Fibroblast of mammary gland (primary cell): ENCODE measurements at regions not wholly inside any gene's neighbourhood (a gene's known extent, or its start where the extent isn't known, plus 50 kb on each side); places are given as distances from the start of the nearest gene placed in this dataset.

Experiments
- DNase-seq: peaks from one replicate; pipeline ENCODE4 v3.0.0-alpha.2; 2010; ENCODE audit warnings: low read depth
- H3K4me3 ChIP-seq: 2 replicates; pipeline ENCODE4 v1.5.1; 2011; ENCODE audit warnings: low read depth, mild to moderate bottlenecking, low read length, moderate library complexity; ENCODE audit not compliant: control insufficient read depth
- CTCF ChIP-seq: conservative IDR thresholded peaks from 2 replicates; pipeline ENCODE4 v1.5.1; 2011; ENCODE audit warnings: low read depth, low read length, inconsistent platforms; ENCODE audit not compliant: control insufficient read depth, insufficient read depth

DNA sequence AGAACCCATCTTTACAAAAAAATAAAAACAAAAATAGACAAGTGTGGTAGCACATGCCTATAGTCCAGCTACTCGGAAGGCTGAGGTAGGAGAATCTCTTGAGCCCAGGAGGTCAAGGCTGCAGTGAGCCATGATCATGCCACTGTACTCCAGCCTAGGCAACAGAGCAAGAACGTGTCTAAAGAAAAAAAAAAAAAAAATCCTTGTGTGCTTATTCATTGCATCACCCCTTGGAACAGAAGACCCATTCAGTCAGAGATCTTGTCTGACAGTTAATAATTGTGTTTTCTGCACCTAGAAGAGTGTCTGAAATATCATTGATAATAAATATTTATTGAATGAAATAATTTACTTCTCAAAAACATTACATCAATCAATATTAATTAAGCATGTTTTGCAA lies 97.4 kb upstream of the TBL1X start:
- no peak for TF ChIP-seq CTCF
- no peak for DNase-seq
- H3K4me3 ChIP-seq, result no peak overlapping the region

- DNase-seq, result no peak
- TF ChIP-seq CTCF, result no peak
- H3K4me3 ChIP-seq, result no peak overlapping the region
Observed at GRCh38 chrX:9368262-9368661, 96.6 kb upstream of the TBL1X start.

- no peak for DNase-seq
- no peak for TF ChIP-seq CTCF
Observed at GRCh38 chrX:9369802-9370291, 95.0 kb upstream of the TBL1X start.

DNA sequence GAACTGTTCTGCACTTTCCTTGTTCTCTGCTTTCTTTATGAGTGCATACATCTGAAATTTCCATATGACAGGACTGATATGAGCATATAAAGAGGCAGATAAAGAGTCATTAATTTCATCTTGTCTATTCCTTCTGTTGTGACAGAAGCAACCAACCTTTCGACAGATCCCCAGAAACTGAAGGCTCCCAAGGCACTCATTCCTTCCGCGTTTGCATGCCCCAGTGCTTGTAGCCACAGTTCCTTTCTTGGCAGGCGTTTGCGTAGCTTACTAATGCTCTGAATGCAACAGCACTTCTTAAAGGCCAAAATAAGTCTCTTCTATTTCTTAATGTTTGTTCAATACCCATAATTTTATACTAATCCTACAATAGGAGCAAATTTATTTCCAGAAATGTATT lies 94.0 kb upstream of the TBL1X start:
- no peak for TF ChIP-seq CTCF
- no peak overlapping the region for H3K4me3 ChIP-seq
- peak; percentile 57 for DNase-seq

More at GRCh38 chrX:9369802-9370291, 95.0 kb upstream of the TBL1X start:
- H3K4me3 ChIP-seq, result no peak overlapping the region

DNA sequence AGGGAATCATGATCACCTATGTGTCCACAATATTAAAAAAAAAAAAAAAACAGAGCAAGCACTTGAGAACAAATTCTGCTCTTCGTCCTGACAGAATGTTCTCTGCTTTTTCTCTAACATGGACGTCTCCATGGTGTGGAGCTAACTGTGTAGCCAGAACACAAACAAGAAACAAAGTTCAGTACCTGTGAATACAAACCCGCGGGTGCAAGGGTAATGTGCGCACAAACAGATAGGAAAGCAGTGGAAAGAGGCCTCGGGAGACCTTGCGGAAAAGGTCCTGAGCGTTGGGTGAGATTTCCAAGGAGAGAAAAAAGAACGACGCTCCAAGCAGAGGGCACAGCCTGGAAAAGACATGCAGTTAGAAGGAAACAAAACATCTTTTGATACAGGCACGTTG lies 92.0 kb upstream of the TBL1X start:
- no peak for TF ChIP-seq CTCF
- DNase-seq, result no peak
- H3K4me3 ChIP-seq, result no peak overlapping the region

- H3K4me3 ChIP-seq, result no peak overlapping the region
- TF ChIP-seq CTCF, result no peak
- DNase-seq, result no peak
Observed at GRCh38 chrX:9373789-9374188, 91.1 kb upstream of the TBL1X start.

GRCh38 chrX:9374555-9374954 lies 90.3 kb upstream of the TBL1X start:
- no peak for DNase-seq
- TF ChIP-seq CTCF, result no peak
- H3K4me3 ChIP-seq, result no peak overlapping the region
